ENCODE measurements at regions not wholly inside any gene's neighbourhood (a gene's known extent, or its start where the extent isn't known, plus 50 kb on each side); places are given as distances from the start of the nearest gene placed in this dataset.

DNA sequence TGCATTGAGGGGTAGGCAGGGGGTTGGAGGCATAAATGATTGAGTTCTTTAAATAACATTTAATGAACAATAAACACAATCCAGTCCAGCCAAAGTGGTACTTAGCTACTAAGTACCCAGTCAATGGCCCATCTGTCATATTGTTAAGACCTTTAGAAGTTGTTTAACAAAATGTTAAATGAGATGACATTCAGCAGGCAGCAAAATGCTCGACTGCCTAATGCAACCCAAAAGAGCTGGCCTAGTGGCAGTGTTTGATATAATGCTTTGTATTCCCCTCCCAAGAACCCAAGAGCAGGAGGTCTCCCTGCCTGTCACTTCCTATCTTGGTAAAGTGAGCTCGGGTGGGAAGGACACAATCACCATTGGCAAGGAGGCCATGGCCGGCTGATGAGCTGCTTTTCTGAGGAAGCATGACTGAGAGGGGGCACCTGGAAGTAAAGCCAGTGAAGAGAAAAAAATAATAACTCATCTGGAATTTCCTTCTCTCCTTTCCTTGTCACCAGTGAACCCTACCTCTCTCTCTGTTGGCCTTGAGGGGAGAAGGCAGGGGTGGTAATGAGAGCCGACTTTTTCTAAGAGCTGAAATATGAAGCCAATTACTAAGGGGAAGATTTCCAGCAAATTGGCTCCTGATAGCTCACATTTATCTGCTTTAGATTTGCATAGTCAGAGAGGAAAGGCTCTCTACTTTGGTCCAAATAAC lies 140.6 kb downstream of the C1D start:
- TF ChIP-seq CTCF (IDR thresholded peaks at IDR 0.05), result no peak
- Histone ChIP-seq H3K4me1 (ENCODE audit: control insufficient read depth, insufficient read depth, low read length) (no peaks in the 10 kb centered on the region), H3K4me3 (ENCODE audit: low read length) (no peak overlapping the region), H3K27ac (ENCODE audit: low read length) (no peak overlapping the region), H3K27me3 (ENCODE audit: control insufficient read depth, insufficient read depth, low read length) (no peaks in the 10 kb centered on the region), H3K36me3 (ENCODE audit: control insufficient read depth, insufficient read depth, low read length) (no peaks in the 10 kb centered on the region), H3K9me3 (ENCODE audit: control insufficient read depth, insufficient read depth, low read length) (no peaks in the 10 kb centered on the region)
- H3K27me3 Mint-ChIP-seq (ENCODE audit: low read depth in 2 of 2), result peaks cover 30 to 50% of the 10 kb centered on the region in 2 donors
- H3K27ac Mint-ChIP-seq, result no peak overlapping the region
- intact Hi-C loops (cut with micrococcal nuclease), result no loop called here
- 77% methylated on average over 4 of the region's 4 CpGs for WGBS (ENCODE audit: insufficient coverage)
- ATAC-seq (no peak), DNase-seq (no peak)
- no peaks in the 10 kb centered on the region for H3K4me1 Mint-ChIP-seq
- H3K36me3 Mint-ChIP-seq, result no peaks in the 10 kb centered on the region
- H3K9me3 Mint-ChIP-seq, result no peaks in the 10 kb centered on the region
- no peak overlapping the region for H3K4me3 Mint-ChIP-seq

- Mint-ChIP-seq H3K36me3 (no peaks in the 10 kb centered on the region), H3K9me3 (no peaks in the 10 kb centered on the region), H3K4me3 (no peak overlapping the region), H3K27me3 (ENCODE audit: low read depth in 2 of 2) (peaks cover 24 to 65% of the 10 kb centered on the region in 2 donors), H3K4me1 (no peaks in the 10 kb centered on the region), H3K27ac (no peak overlapping the region)
- Histone ChIP-seq H3K4me3 (ENCODE audit: low read length) (no peak overlapping the region), H3K9me3 (ENCODE audit: control insufficient read depth, insufficient read depth, low read length) (no peaks in the 10 kb centered on the region), H3K27me3 (ENCODE audit: control insufficient read depth, insufficient read depth, low read length) (no peaks in the 10 kb centered on the region), H3K27ac (ENCODE audit: low read length) (no peak overlapping the region), H3K36me3 (ENCODE audit: control insufficient read depth, insufficient read depth, low read length) (no peaks in the 10 kb centered on the region), H3K4me1 (ENCODE audit: control insufficient read depth, insufficient read depth, low read length) (no peaks in the 10 kb centered on the region)
- TF ChIP-seq CTCF (IDR thresholded peaks at IDR 0.05), result no peak
- WGBS (ENCODE audit: insufficient coverage), result 31% methylated on average over 4 of the region's 4 CpGs
- DNase-seq (no peak), ATAC-seq (no peak)
- intact Hi-C loops (cut with micrococcal nuclease), result no loop called here
These were observed 139.1 kb downstream of the C1D start for GRCh38 chr2:67923696-67924095.

DNA sequence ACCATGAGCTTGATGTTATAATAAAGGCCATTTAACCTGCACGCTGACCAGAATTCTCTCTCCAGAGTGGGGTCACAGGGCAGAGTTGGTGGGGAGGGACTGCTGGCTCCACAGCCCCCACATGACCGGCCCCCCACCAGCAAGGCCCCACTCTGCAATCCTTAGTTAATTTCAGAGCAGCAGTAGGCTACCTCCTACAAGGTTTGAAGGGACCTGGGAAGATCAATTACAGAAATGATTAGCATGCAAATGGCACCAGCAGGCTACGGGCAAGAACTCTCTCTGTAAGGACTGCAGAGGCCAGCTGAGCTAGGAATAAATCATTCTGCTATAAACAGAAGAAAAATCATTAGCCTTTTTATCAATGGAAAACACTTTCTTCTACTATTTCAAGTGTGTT lies 135.3 kb downstream of the C1D start:
- intact Hi-C loops (cut with micrococcal nuclease), result no loop called here
- DNase-seq (no peak), ATAC-seq (no peak)
- H3K27me3 ChIP-seq (ENCODE audit: control insufficient read depth, insufficient read depth, low read length), result no peaks in the 10 kb centered on the region
- no peaks in the 10 kb centered on the region for H3K4me1 Mint-ChIP-seq
- no peaks in the 10 kb centered on the region for H3K9me3 ChIP-seq (ENCODE audit: control insufficient read depth, insufficient read depth, low read length)
- H3K4me3 ChIP-seq (ENCODE audit: low read length), result no peak overlapping the region
- no peak overlapping the region for H3K27ac ChIP-seq (ENCODE audit: low read length)
- H3K36me3 Mint-ChIP-seq, result no peaks in the 10 kb centered on the region
- WGBS (ENCODE audit: insufficient coverage), result 83% methylated on average over 3 of the region's 3 CpGs
- no peak overlapping the region for H3K4me3 Mint-ChIP-seq
- H3K4me1 ChIP-seq (ENCODE audit: control insufficient read depth, insufficient read depth, low read length), result no peaks in the 10 kb centered on the region
- H3K27ac Mint-ChIP-seq, result no peak overlapping the region
- H3K27me3 Mint-ChIP-seq (ENCODE audit: low read depth in 2 of 2), result peaks cover 23 to 56% of the 10 kb centered on the region in 2 donors
- H3K36me3 ChIP-seq (ENCODE audit: control insufficient read depth, insufficient read depth, low read length), result no peaks in the 10 kb centered on the region
- no peak for TF ChIP-seq CTCF (IDR thresholded peaks at IDR 0.05)
- H3K9me3 Mint-ChIP-seq, result no peaks in the 10 kb centered on the region

DNA sequence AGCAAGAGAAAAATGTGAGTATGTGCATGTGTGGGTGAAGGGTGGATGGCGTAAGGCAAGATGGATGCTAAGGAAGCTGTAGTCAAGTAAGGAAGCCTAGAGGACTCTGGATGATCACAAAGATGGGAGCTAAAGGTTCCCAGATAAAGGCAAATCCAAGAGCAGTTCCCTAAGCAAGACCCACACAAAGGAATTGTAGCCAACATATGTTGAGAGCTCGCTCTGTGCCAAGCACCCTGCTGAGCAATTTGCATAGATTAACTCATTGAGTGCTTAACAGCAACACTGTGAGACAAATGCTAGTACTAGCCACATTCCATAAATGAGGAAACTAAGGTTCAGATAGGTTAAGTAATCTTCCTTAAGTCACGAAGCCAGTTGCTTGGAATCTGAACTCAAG lies 132.6 kb downstream of the C1D start:
- Histone ChIP-seq H3K36me3 (ENCODE audit: control insufficient read depth, insufficient read depth, low read length) (no peaks in the 10 kb centered on the region), H3K27ac (ENCODE audit: low read length) (no peak overlapping the region), H3K4me1 (ENCODE audit: control insufficient read depth, insufficient read depth, low read length) (no peaks in the 10 kb centered on the region), H3K9me3 (ENCODE audit: control insufficient read depth, insufficient read depth, low read length) (no peaks in the 10 kb centered on the region), H3K4me3 (ENCODE audit: low read length) (no peak overlapping the region), H3K27me3 (ENCODE audit: control insufficient read depth, insufficient read depth, low read length) (no peaks in the 10 kb centered on the region)
- no peaks in the 10 kb centered on the region for H3K9me3 Mint-ChIP-seq
- WGBS (ENCODE audit: insufficient coverage), result 72% methylated on average over 3 of the region's 3 CpGs
- no peak overlapping the region for H3K4me3 Mint-ChIP-seq
- intact Hi-C loops (cut with micrococcal nuclease), result no loop called here
- no peaks in the 10 kb centered on the region for H3K36me3 Mint-ChIP-seq
- no peak for ATAC-seq
- no peak for DNase-seq
- no peak for TF ChIP-seq CTCF (IDR thresholded peaks at IDR 0.05)
- H3K4me1 Mint-ChIP-seq, result no peaks in the 10 kb centered on the region
- H3K27me3 Mint-ChIP-seq (ENCODE audit: low read depth in 2 of 2), result peaks cover 11 to 51% of the 10 kb centered on the region in 2 donors
- H3K27ac Mint-ChIP-seq, result no peak overlapping the region

Data from natural killer cell (primary cell).